WTC11 (cell line): ENCODE measurements at regions not wholly inside any gene's neighbourhood (a gene's known extent, or its start where the extent isn't known, plus 50 kb on each side); places are given as distances from the start of the nearest gene placed in this dataset.

Experiments used
- ATAC-seq: fragments of 200-7000 bp; cut with Tn5 transposase; 2 replicates; pipeline ENCODE4 v1.10.0; 2021; ENCODE audit warnings: mild to moderate bottlenecking, moderate library complexity
- CTCF ChIA-PET: fragments of 300-600 bp; sonication (Branson Sonifier 250); formaldehyde crosslinking; loops from one replicate; lab custom pipeline; 2021; ENCODE audit warnings: antibody characterized with exemption; lab: Charles Lee
- POLR2A ChIA-PET: fragments of 350-600 bp; sonication (Branson Sonifier 250); formaldehyde crosslinking; loops from one replicate; lab custom pipeline; 2021; ENCODE audit warnings: antibody characterized with exemption; lab: Charles Lee
- DNase-seq: peaks from one replicate; pipeline ENCODE4 v3.0.0; 2021; ENCODE audit warnings: low spot score
- H3K27ac Mint-ChIP-seq: 2 replicates; pipeline ENCODE4 v1.8.0; 2021; ENCODE audit warnings: mixed read lengths
- H3K27me3 Mint-ChIP-seq: 2 replicates; pipeline ENCODE4 v1.8.0; 2021; ENCODE audit warnings: low read depth, mild to moderate bottlenecking, moderate library complexity, mixed read lengths
- H3K36me3 Mint-ChIP-seq: 2 replicates; pipeline ENCODE4 v1.8.0; 2021; ENCODE audit warnings: mixed read lengths
- H3K4me1 Mint-ChIP-seq: 2 replicates; pipeline ENCODE4 v1.8.0; 2022; ENCODE audit warnings: mixed read lengths
- H3K4me3 Mint-ChIP-seq: 2 replicates; pipeline ENCODE4 v1.8.0; 2021; ENCODE audit warnings: mild to moderate bottlenecking, moderate library complexity, mixed read lengths
- H3K9me3 Mint-ChIP-seq: 2 replicates; pipeline ENCODE4 v1.8.0; 2021; ENCODE audit warnings: mixed read lengths
- ARID4B ChIP-seq: sonication (generic); formaldehyde crosslinking; IDR thresholded peaks from 2 replicates; pipeline ENCODE4 v1.8.0; 2023; ENCODE audit warnings: missing genetic modification reagents, mild to moderate bottlenecking, borderline replicate concordance
- ATF1 ChIP-seq: sonication (generic); formaldehyde crosslinking; IDR thresholded peaks from 2 replicates; pipeline ENCODE4 v1.8.1; 2023; ENCODE audit warnings: mild to moderate bottlenecking, moderate library complexity, missing genetic modification reagents
- CREB1 ChIP-seq: sonication (generic); formaldehyde crosslinking; IDR thresholded peaks from 2 replicates; pipeline ENCODE4 v1.8.0; 2023; ENCODE audit warnings: mild to moderate bottlenecking, missing genetic modification reagents
- MXD4 ChIP-seq: fragments of 250-450 bp; sonication (Bioruptor Pico); IDR thresholded peaks from 2 replicates; pipeline ENCODE4 v1.8.0; 2021; ENCODE audit warnings: mild to moderate bottlenecking, moderate library complexity, borderline replicate concordance
- MYBL2 ChIP-seq: sonication (generic); formaldehyde crosslinking; IDR thresholded peaks from 2 replicates; pipeline ENCODE4 v1.8.1; 2023; ENCODE audit warnings: mild to moderate bottlenecking, moderate library complexity, missing genetic modification reagents
- NFE2L1 ChIP-seq: sonication (generic); formaldehyde crosslinking; IDR thresholded peaks from 2 replicates; pipeline ENCODE4 v1.8.1; 2023; ENCODE audit warnings: missing genetic modification reagents
- NR2C2 ChIP-seq: sonication (generic); formaldehyde crosslinking; IDR thresholded peaks from 2 replicates; pipeline ENCODE4 v1.8.0; 2022; ENCODE audit warnings: mild to moderate bottlenecking, missing genetic modification reagents
- NR3C1 ChIP-seq: sonication (generic); formaldehyde crosslinking; conservative IDR thresholded peaks from 2 replicates; pipeline ENCODE4 v1.8.1; 2023; ENCODE audit warnings: low read depth, mild to moderate bottlenecking, missing genetic modification reagents
- RELA ChIP-seq: sonication (generic); formaldehyde crosslinking; IDR thresholded peaks from 2 replicates; pipeline ENCODE4 v1.8.1; 2022; ENCODE audit warnings: missing genetic modification reagents, mild to moderate bottlenecking, borderline replicate concordance
- SMAD3 ChIP-seq: sonication (generic); formaldehyde crosslinking; IDR thresholded peaks from 2 replicates; pipeline ENCODE4 v1.8.0; 2022; ENCODE audit warnings: missing genetic modification reagents, mild to moderate bottlenecking, borderline replicate concordance
- USF1 ChIP-seq: sonication (generic); formaldehyde crosslinking; IDR thresholded peaks from 2 replicates; pipeline ENCODE4 v1.8.0; 2022; ENCODE audit warnings: mild to moderate bottlenecking, missing genetic modification reagents
- USF2 ChIP-seq: sonication (generic); formaldehyde crosslinking; IDR thresholded peaks from 2 replicates; pipeline ENCODE4 v1.8.1; 2023; ENCODE audit warnings: mild to moderate bottlenecking, missing genetic modification reagents, moderate library complexity
- ZNF423 ChIP-seq: fragments of 250-450 bp; sonication (Bioruptor Pico); IDR thresholded peaks from 2 replicates; pipeline ENCODE4 v2.1.2; 2022; ENCODE audit warnings: mild to moderate bottlenecking, moderate library complexity
- ZNF425 ChIP-seq: fragments of 250-450 bp; sonication (Bioruptor Pico); conservative IDR thresholded peaks from 2 replicates; pipeline ENCODE4 v1.9.0; 2021; ENCODE audit warnings: mild to moderate bottlenecking
- TF ChIP-seq, protein P1 (sequence below): fragments of 250-450 bp; sonication (Bioruptor Pico); IDR thresholded peaks from 2 replicates; pipeline ENCODE4 v1.8.0; 2021; ENCODE audit warnings: mild to moderate bottlenecking
- TF ChIP-seq, protein P2 (sequence below): sonication (generic); formaldehyde crosslinking; conservative IDR thresholded peaks from 2 replicates; pipeline ENCODE4 v1.8.1; 2023; ENCODE audit warnings: mild to moderate bottlenecking, low read depth, missing genetic modification reagents, moderate library complexity
- TF ChIP-seq, protein P3 (sequence below): sonication (generic); formaldehyde crosslinking; IDR thresholded peaks from 2 replicates; pipeline ENCODE4 v1.8.0; 2022; ENCODE audit warnings: missing genetic modification reagents

- TF ChIP-seq, protein P1, sequence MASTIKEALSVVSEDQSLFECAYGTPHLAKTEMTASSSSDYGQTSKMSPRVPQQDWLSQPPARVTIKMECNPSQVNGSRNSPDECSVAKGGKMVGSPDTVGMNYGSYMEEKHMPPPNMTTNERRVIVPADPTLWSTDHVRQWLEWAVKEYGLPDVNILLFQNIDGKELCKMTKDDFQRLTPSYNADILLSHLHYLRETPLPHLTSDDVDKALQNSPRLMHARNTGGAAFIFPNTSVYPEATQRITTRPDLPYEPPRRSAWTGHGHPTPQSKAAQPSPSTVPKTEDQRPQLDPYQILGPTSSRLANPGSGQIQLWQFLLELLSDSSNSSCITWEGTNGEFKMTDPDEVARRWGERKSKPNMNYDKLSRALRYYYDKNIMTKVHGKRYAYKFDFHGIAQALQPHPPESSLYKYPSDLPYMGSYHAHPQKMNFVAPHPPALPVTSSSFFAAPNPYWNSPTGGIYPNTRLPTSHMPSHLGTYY (CRISPR knock-in tag): no peak
- TF ChIP-seq ZNF425 (no peak), ZNF423 (CRISPR knock-in tag) (no peak), USF1 (CRISPR knock-in tag) (no peak), NR2C2 (CRISPR knock-in tag) (no peak)
Observed at GRCh38 chr15:35720019-35720418, 174.1 kb upstream of the DPH6 start (continued).

DNA sequence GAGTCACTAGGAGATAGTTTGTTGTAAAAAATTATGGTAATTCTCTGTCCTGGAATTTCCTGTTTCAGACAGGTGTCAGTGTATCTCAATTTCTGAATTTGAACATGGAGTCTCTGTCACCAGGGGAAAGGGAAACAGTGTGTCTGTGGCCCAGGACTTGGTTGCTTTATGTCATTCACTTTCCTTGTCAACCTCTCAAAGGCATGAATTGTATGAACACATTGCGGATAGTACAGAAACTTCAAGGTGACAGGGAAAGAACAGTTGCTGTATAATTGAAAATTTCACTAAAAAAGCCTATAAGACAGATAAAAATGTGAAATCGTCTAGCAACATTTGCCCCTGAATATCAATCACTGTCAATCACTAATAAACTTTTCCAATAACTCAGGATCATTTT lies 175.0 kb upstream of the DPH6 start:
- H3K9me3 Mint-ChIP-seq: peaks cover 4% of the 10 kb centered on the region; the same call in 1 of the 2 replicates
- ChIA-PET POLR2A (no interaction called here), CTCF (no interaction called here)
- H3K36me3 Mint-ChIP-seq: no peaks in the 10 kb centered on the region
- H3K27ac Mint-ChIP-seq: no peak overlapping the region
- DNase-seq: no peak
- no peak overlapping the region for H3K4me3 Mint-ChIP-seq
- no peaks in the 10 kb centered on the region for H3K27me3 Mint-ChIP-seq
- ATAC-seq: no peak
- H3K4me1 Mint-ChIP-seq: peaks cover 21% of the 10 kb centered on the region
- TF ChIP-seq RELA (CRISPR knock-in tag) (no peak), MYBL2 (no peak), CREB1 (CRISPR knock-in tag) (no peak), MXD4 (CRISPR knock-in tag) (no peak), SMAD3 (CRISPR knock-in tag) (no peak), ZNF425 (no peak), NR3C1 (CRISPR knock-in tag) (no peak), NFE2L1 (no peak), ARID4B (CRISPR knock-in tag) (no peak), ATF1 (CRISPR knock-in tag) (no peak), USF2 (no peak)
- TF ChIP-seq, protein P2, sequence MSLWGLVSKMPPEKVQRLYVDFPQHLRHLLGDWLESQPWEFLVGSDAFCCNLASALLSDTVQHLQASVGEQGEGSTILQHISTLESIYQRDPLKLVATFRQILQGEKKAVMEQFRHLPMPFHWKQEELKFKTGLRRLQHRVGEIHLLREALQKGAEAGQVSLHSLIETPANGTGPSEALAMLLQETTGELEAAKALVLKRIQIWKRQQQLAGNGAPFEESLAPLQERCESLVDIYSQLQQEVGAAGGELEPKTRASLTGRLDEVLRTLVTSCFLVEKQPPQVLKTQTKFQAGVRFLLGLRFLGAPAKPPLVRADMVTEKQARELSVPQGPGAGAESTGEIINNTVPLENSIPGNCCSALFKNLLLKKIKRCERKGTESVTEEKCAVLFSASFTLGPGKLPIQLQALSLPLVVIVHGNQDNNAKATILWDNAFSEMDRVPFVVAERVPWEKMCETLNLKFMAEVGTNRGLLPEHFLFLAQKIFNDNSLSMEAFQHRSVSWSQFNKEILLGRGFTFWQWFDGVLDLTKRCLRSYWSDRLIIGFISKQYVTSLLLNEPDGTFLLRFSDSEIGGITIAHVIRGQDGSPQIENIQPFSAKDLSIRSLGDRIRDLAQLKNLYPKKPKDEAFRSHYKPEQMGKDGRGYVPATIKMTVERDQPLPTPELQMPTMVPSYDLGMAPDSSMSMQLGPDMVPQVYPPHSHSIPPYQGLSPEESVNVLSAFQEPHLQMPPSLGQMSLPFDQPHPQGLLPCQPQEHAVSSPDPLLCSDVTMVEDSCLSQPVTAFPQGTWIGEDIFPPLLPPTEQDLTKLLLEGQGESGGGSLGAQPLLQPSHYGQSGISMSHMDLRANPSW (CRISPR knock-in tag): no peak
- TF ChIP-seq, protein P3, sequence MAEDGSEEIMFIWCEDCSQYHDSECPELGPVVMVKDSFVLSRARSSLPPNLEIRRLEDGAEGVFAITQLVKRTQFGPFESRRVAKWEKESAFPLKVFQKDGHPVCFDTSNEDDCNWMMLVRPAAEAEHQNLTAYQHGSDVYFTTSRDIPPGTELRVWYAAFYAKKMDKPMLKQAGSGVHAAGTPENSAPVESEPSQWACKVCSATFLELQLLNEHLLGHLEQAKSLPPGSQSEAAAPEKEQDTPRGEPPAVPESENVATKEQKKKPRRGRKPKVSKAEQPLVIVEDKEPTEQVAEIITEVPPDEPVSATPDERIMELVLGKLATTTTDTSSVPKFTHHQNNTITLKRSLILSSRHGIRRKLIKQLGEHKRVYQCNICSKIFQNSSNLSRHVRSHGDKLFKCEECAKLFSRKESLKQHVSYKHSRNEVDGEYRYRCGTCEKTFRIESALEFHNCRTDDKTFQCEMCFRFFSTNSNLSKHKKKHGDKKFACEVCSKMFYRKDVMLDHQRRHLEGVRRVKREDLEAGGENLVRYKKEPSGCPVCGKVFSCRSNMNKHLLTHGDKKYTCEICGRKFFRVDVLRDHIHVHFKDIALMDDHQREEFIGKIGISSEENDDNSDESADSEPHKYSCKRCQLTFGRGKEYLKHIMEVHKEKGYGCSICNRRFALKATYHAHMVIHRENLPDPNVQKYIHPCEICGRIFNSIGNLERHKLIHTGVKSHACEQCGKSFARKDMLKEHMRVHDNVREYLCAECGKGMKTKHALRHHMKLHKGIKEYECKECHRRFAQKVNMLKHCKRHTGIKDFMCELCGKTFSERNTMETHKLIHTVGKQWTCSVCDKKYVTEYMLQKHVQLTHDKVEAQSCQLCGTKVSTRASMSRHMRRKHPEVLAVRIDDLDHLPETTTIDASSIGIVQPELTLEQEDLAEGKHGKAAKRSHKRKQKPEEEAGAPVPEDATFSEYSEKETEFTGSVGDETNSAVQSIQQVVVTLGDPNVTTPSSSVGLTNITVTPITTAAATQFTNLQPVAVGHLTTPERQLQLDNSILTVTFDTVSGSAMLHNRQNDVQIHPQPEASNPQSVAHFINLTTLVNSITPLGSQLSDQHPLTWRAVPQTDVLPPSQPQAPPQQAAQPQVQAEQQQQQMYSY (CRISPR knock-in tag): no peak
